SH-SY5Y (cell line): ENCODE measurements at regions not wholly inside any gene's neighbourhood (a gene's known extent, or its start where the extent isn't known, plus 50 kb on each side); places are given as distances from the start of the nearest gene placed in this dataset.

Source experiments
- GATA2 ChIP-seq: IDR thresholded peaks from 2 replicates; pipeline ENCODE4 v1.6.1; 2011; ENCODE audit warnings: mild to moderate bottlenecking, low read depth, low read length
- GATA3 ChIP-seq: IDR thresholded peaks from 2 replicates; pipeline ENCODE4 v1.6.1; 2011; ENCODE audit warnings: low read depth, mild to moderate bottlenecking, low read length, moderate library complexity

- TF ChIP-seq GATA2 (no peak), GATA3 (no peak)
Observed at GRCh38 chrX:39654183-39654925, 443.4 kb downstream of the BCOR start.

GRCh38 chrX:39654952-39655351 is 442.8 kb downstream of the BCOR start:
- TF ChIP-seq GATA3 (no peak), GATA2 (no peak)

GRCh38 chrX:39661116-39661907 is 436.4 kb downstream of the BCOR start:
- TF ChIP-seq GATA3: no peak
- no peak for TF ChIP-seq GATA2

GRCh38 chrX:39665830-39666518 is 431.8 kb downstream of the BCOR start:
- no peak for TF ChIP-seq GATA3
- TF ChIP-seq GATA2: no peak

GRCh38 chrX:39667191-39667590 is 430.6 kb downstream of the BCOR start:
- no peak for TF ChIP-seq GATA3

GRCh38 chrX:39667736-39668482 is 429.8 kb downstream of the BCOR start:
- no peak for TF ChIP-seq GATA3
- no peak for TF ChIP-seq GATA2

- no peak for TF ChIP-seq GATA3
- no peak for TF ChIP-seq GATA2
Observed at GRCh38 chrX:39669668-39670067, 428.1 kb downstream of the BCOR start.

GRCh38 chrX:39670281-39670680 is 427.5 kb downstream of the BCOR start:
- no peak for TF ChIP-seq GATA2
- TF ChIP-seq GATA3: no peak

- TF ChIP-seq GATA2 (no peak), GATA3 (no peak)
Observed at GRCh38 chrX:39672405-39672804, 425.4 kb downstream of the BCOR start.

- no peak for TF ChIP-seq GATA2
- TF ChIP-seq GATA3: no peak
Observed at GRCh38 chrX:39674490-39675161, 423.1 kb downstream of the BCOR start.

GRCh38 chrX:39675162-39675553 is 422.6 kb downstream of the BCOR start:
- TF ChIP-seq GATA2 (no peak), GATA3 (no peak)

- TF ChIP-seq GATA2: no peak
- TF ChIP-seq GATA3: no peak
Observed at GRCh38 chrX:39675619-39676018, 422.1 kb downstream of the BCOR start.

- TF ChIP-seq GATA2: no peak
- no peak for TF ChIP-seq GATA3
Observed at GRCh38 chrX:39676434-39676833, 421.3 kb downstream of the BCOR start.
